Neural progenitor cell (in vitro differentiated cells): ENCODE measurements at regions not wholly inside any gene's neighbourhood (a gene's known extent, or its start where the extent isn't known, plus 50 kb on each side); places are given as distances from the start of the nearest gene placed in this dataset.

ENCODE experiments used
- DNase-seq: peaks from one replicate; pipeline ENCODE4 v3.0.0-alpha.2; 2016; ENCODE audit warnings: low spot score
- H2AFZ ChIP-seq: fragments of 200-600 bp; sonication (generic); replicated peaks from 2 replicates; pipeline ENCODE4 v1.6.1; 2016; ENCODE audit warnings: antibody characterized with exemption
- H3F3A ChIP-seq: fragments of 200-600 bp; sonication (generic); 2 replicates; pipeline ENCODE4 v1.6.1; 2016; ENCODE audit warnings: antibody characterized with exemption, low read depth
- H3K27ac ChIP-seq: fragments of 200-600 bp; sonication (generic); 2 replicates; pipeline ENCODE4 v1.5.1; 2016; ENCODE audit warnings: mild to moderate bottlenecking
- H3K27me3 ChIP-seq: fragments of 200-600 bp; sonication (generic); 2 replicates; pipeline ENCODE4 v1.6.1; 2016; ENCODE audit warnings: mild to moderate bottlenecking, moderate library complexity
- H3K36me3 ChIP-seq: fragments of 200-600 bp; sonication (generic); 2 replicates; pipeline ENCODE4 v1.5.1; 2016
- H3K4me1 ChIP-seq: fragments of 200-600 bp; sonication (generic); 2 replicates; pipeline ENCODE4 v1.6.1; 2016; ENCODE audit warnings: mixed run types
- H3K4me2 ChIP-seq: fragments of 200-600 bp; sonication (generic); 2 replicates; pipeline ENCODE4 v1.6.1; 2016
- H3K4me3 ChIP-seq: fragments of 200-600 bp; sonication (generic); 2 replicates; pipeline ENCODE4 v1.5.1; 2016
- H3K79me2 ChIP-seq: fragments of 200-600 bp; sonication (generic); 2 replicates; pipeline ENCODE4 v1.6.1; 2016; ENCODE audit warnings: low read depth
- H3K9ac ChIP-seq: fragments of 200-600 bp; sonication (generic); 2 replicates; pipeline ENCODE4 v1.6.1; 2016
- H3K9me3 ChIP-seq: fragments of 200-600 bp; sonication (generic); 2 replicates; pipeline ENCODE4 v1.5.1; 2016; ENCODE audit warnings: low read depth
- H4K20me1 ChIP-seq: fragments of 200-600 bp; sonication (generic); 2 replicates; pipeline ENCODE4 v1.6.1; 2016; ENCODE audit warnings: low read depth
- H3K27ac Mint-ChIP-seq: 3 replicates; pipeline ENCODE4 v1.8.0; 2021; ENCODE audit warnings: mixed read lengths
- H3K27me3 Mint-ChIP-seq: 2 replicates; pipeline ENCODE4 v1.8.0; 2022; ENCODE audit warnings: low read depth, mild to moderate bottlenecking, inconsistent platforms, moderate library complexity, mixed read lengths; ENCODE audit not compliant: insufficient read depth
- H3K36me3 Mint-ChIP-seq: 3 replicates; pipeline ENCODE4 v1.8.0; 2021; ENCODE audit warnings: mixed read lengths
- H3K4me1 Mint-ChIP-seq: 3 replicates; pipeline ENCODE4 v1.8.0; 2021; ENCODE audit warnings: mixed read lengths
- H3K4me3 Mint-ChIP-seq: 3 replicates; pipeline ENCODE4 v1.8.0; 2021; ENCODE audit warnings: mild to moderate bottlenecking, moderate library complexity, mixed read lengths
- H3K9me3 Mint-ChIP-seq: 3 replicates; pipeline ENCODE4 v1.8.0; 2020; ENCODE audit warnings: mixed read lengths
- CTCF ChIP-seq: fragments of 200-600 bp; sonication (generic); IDR thresholded peaks from 2 replicates; pipeline ENCODE4 v1.5.1; 2017; ENCODE audit warnings: antibody characterized with exemption, mild to moderate bottlenecking
- EZH2 ChIP-seq: fragments of 200-600 bp; sonication (generic); IDR thresholded peaks from 2 replicates; pipeline ENCODE4 v1.6.1; 2017; ENCODE audit warnings: antibody characterized with exemption, mild to moderate bottlenecking, moderate library complexity
- EZH2phosphoT487 ChIP-seq: fragments of 200-600 bp; sonication (generic); IDR thresholded peaks from 2 replicates; pipeline ENCODE4 v1.6.1; 2017; ENCODE audit warnings: antibody characterized with exemption

GRCh38 chr7:16223963-16224707 lies 197.2 kb downstream of the CRPPA start:
- Histone ChIP-seq H3K36me3 (no peaks in the 10 kb centered on the region), H3K4me2 (no peak overlapping the region), H2AFZ (no peak overlapping the region), H4K20me1 (no peaks in the 10 kb centered on the region), H3K9me3 (peaks cover 2% of the 10 kb centered on the region), H3K79me2 (no peaks in the 10 kb centered on the region), H3K27me3 (no peaks in the 10 kb centered on the region), H3K4me3 (no peak overlapping the region), H3K27ac (no peak overlapping the region), H3K4me1 (no peaks in the 10 kb centered on the region), H3K9ac (no peak overlapping the region), H3F3A (no peaks in the 10 kb centered on the region)
- no peak overlapping the region for H3K27ac Mint-ChIP-seq
- no peak overlapping the region for H3K4me3 Mint-ChIP-seq
- no peaks in the 10 kb centered on the region for H3K36me3 Mint-ChIP-seq
- no peaks in the 10 kb centered on the region for H3K4me1 Mint-ChIP-seq
- no peaks in the 10 kb centered on the region for H3K27me3 Mint-ChIP-seq
- DNase-seq = no peak
- no peaks in the 10 kb centered on the region for H3K9me3 Mint-ChIP-seq
- TF ChIP-seq EZH2 (no peak), CTCF (no peak), EZH2phosphoT487 (no peak)

GRCh38 chr7:16212610-16213009 lies 208.7 kb downstream of the CRPPA start:
- H4K20me1 ChIP-seq = no peaks in the 10 kb centered on the region
- no peak overlapping the region for H2AFZ ChIP-seq
- Mint-ChIP-seq H3K4me1 (peaks cover 3% of the 10 kb centered on the region), H3K4me3 (no peak overlapping the region), H3K36me3 (no peaks in the 10 kb centered on the region), H3K9me3 (peaks cover 3% of the 10 kb centered on the region), H3K27ac (no peak overlapping the region), H3K27me3 (no peaks in the 10 kb centered on the region)
- H3K4me2 ChIP-seq = no peak overlapping the region
- H3K27me3 ChIP-seq = no peaks in the 10 kb centered on the region
- no peaks in the 10 kb centered on the region for H3K36me3 ChIP-seq
- H3K9me3 ChIP-seq = no peaks in the 10 kb centered on the region
- H3K27ac ChIP-seq = no peak overlapping the region
- DNase-seq = no peak
- H3K9ac ChIP-seq = no peak overlapping the region
- TF ChIP-seq EZH2phosphoT487 (no peak), EZH2 (no peak), CTCF (no peak)
- no peaks in the 10 kb centered on the region for H3F3A ChIP-seq
- H3K4me1 ChIP-seq = peaks cover 10% of the 10 kb centered on the region
- no peaks in the 10 kb centered on the region for H3K79me2 ChIP-seq
- no peak overlapping the region for H3K4me3 ChIP-seq

GRCh38 chr7:16212032-16212431 lies 209.3 kb downstream of the CRPPA start:
- H3K4me1 Mint-ChIP-seq = peaks cover 3% of the 10 kb centered on the region
- H3K27me3 Mint-ChIP-seq = no peaks in the 10 kb centered on the region
- H4K20me1 ChIP-seq = no peaks in the 10 kb centered on the region
- no peak overlapping the region for H3K9ac ChIP-seq
- no peak for TF ChIP-seq CTCF
- no peak for TF ChIP-seq EZH2phosphoT487
- TF ChIP-seq EZH2 = no peak
- no peak overlapping the region for H2AFZ ChIP-seq
- no peaks in the 10 kb centered on the region for H3K9me3 ChIP-seq
- H3K4me2 ChIP-seq = no peak overlapping the region
- peaks cover 3% of the 10 kb centered on the region for H3K9me3 Mint-ChIP-seq
- no peaks in the 10 kb centered on the region for H3K36me3 ChIP-seq
- H3K36me3 Mint-ChIP-seq = no peaks in the 10 kb centered on the region
- no peak overlapping the region for H3K27ac ChIP-seq
- H3K27ac Mint-ChIP-seq = no peak overlapping the region
- no peaks in the 10 kb centered on the region for H3K79me2 ChIP-seq
- H3K4me3 ChIP-seq = no peak overlapping the region
- no peak for DNase-seq
- no peak overlapping the region for H3K4me3 Mint-ChIP-seq
- H3F3A ChIP-seq = no peaks in the 10 kb centered on the region
- H3K4me1 ChIP-seq = peaks cover 10% of the 10 kb centered on the region
- no peaks in the 10 kb centered on the region for H3K27me3 ChIP-seq
